Activated CD4-positive, alpha-beta T cell treated with anti-CD3 and anti-CD28 coated beads, Interleukin-2, amount 10 ng/mL, durations not matched to agents 24 days and 14 days (primary cell): ENCODE measurements at regions not wholly inside any gene's neighbourhood (a gene's known extent, or its start where the extent isn't known, plus 50 kb on each side); places are given as distances from the start of the nearest gene placed in this dataset.
"Not testable (repeated sequence)": the region's sequence is repeated elsewhere in the genome, so short reads cannot be mapped to it uniquely, and the experiment has no call there.

Experiments used
- DNase-seq: peaks from one replicate; pipeline ENCODE4 v3.0.0; 2022
- H3K27ac Mint-ChIP-seq: one replicate; pipeline ENCODE4 v1.8.0; 2022; ENCODE audit warnings: mild to moderate bottlenecking, mixed read lengths
- H3K27me3 Mint-ChIP-seq: one replicate; pipeline ENCODE4 v1.8.0; 2022; ENCODE audit warnings: mixed read lengths
- H3K36me3 Mint-ChIP-seq: one replicate; pipeline ENCODE4 v1.8.0; 2022; ENCODE audit warnings: low read depth, mild to moderate bottlenecking, mixed read lengths
- H3K4me1 Mint-ChIP-seq: one replicate; pipeline ENCODE4 v1.8.0; 2021; ENCODE audit warnings: mixed read lengths
- H3K4me3 Mint-ChIP-seq: one replicate; pipeline ENCODE4 v1.8.0; 2022; ENCODE audit warnings: mild to moderate bottlenecking, moderate library complexity, mixed read lengths
- H3K9me3 Mint-ChIP-seq: one replicate; pipeline ENCODE4 v1.8.0; 2021; ENCODE audit warnings: mixed read lengths
- intact Hi-C: fragments of 100-400 bp; cut with micrococcal nuclease; formaldehyde crosslinking; loops from one replicate; pipeline ENCODE4 v1.15.1; 2023

DNA sequence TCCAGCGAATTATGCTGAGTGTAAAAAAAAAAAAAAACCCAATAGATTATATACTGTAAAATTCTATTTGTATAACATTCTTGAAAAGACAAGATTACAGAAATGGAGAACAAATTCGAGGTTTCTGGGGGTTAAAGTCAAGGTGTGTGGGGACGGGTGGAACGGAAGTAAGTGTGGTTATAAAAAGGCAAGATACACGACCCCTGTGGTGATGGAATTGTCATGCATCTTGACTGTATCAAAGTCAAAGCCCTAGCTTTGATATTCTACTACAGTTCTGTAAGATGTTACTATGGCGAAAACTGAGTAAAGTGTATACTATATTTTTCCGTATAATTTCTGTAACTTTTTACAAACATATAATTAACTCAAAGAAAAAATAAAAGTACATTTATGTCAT, 718.2 kb upstream of the PCDH15 start:
- Mint-ChIP-seq H3K9me3 (peaks cover 6% of the 10 kb centered on the region), H3K27me3 (no peaks in the 10 kb centered on the region)
- intact Hi-C loops = no loop called here

DNA sequence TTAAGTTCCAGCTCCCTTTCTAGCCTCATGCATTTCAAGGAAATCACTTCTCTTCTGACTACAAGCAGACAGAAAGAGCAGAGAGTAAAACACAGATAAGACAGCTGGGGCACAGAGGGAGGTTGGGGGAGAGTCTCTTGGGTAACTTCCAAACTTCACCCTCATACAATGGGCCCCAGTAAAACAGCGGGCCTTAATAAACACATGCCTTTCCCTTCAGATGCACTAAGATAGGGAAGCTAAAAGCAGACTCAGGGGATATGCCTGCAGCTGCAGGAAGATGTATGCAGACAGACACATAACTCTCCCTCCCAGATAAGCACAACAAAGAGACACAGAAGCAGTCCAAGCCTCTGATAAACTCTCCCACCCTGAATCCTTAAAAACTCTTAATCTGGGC, 717.4 kb upstream of the PCDH15 start:
- H3K4me3 Mint-ChIP-seq, DNase-seq, H3K4me1 Mint-ChIP-seq, H3K36me3 Mint-ChIP-seq, H3K27ac Mint-ChIP-seq, H3K9me3 Mint-ChIP-seq, intact Hi-C loops, H3K27me3 Mint-ChIP-seq: not testable (repeated sequence)

More for the DNA sequence above, 718.2 kb upstream of the PCDH15 start:
- no peak overlapping the region for H3K27ac Mint-ChIP-seq
- DNase-seq = no peak
- no peak overlapping the region for H3K4me3 Mint-ChIP-seq
- H3K4me1 Mint-ChIP-seq = no peaks in the 10 kb centered on the region
- no peaks in the 10 kb centered on the region for H3K36me3 Mint-ChIP-seq

DNA sequence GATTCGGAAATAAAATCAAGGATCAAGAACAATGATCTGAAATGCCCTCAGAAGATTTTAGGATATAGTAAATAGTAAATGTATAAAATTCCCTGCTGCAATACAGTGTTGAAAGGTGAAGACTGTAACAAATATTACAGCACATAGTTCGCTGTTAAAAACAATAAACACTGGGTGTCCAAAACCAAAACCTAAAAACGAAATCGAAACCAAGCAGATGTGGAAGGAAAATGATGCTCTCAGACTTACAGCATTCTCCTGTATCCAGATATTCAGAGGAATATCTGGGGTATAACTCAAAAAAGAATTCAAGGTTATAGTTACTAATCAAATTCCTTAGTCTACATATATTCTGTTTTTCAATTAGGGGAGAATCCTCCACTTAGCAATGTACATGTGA, 708.1 kb upstream of the PCDH15 start:
- intact Hi-C loops = no loop called here
- Mint-ChIP-seq H3K4me1 (no peaks in the 10 kb centered on the region), H3K27ac (no peak overlapping the region), H3K36me3 (no peaks in the 10 kb centered on the region), H3K4me3 (no peak overlapping the region), H3K27me3 (no peaks in the 10 kb centered on the region), H3K9me3 (no peaks in the 10 kb centered on the region)
- no peak for DNase-seq

DNA sequence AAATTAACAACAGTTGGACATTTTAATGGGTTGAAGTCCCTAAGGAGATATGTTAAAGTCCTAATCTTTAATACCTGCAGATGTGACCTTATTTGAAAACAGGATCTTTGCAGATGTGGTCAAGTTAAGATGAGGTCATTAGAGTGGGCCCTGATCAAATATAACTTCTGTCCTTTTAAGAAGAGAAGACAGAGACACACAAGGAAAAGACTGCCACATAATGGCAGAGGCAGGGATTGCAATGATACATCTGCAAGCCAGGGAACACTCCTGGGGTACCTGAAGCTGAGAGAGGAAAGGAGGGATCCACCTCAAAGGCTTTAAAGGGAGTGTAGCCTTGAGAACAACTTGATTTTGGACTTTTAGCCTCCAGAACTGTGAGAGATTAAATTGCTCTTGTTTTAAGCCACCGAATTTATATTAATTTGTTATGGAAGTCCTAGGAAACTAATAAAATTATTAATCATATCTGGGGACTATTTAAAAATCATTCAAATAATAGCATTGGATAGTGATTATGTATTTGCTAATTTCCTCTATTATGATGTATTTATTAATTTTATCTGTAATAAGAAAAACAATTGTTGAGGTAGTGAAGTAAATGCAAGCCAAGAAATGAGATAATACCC, 700.0 kb upstream of the PCDH15 start:
- peak; percentile 54 for DNase-seq
- H3K27ac Mint-ChIP-seq = no peak overlapping the region
- no peaks in the 10 kb centered on the region for H3K36me3 Mint-ChIP-seq
- no peak overlapping the region for H3K4me3 Mint-ChIP-seq
- H3K9me3 Mint-ChIP-seq = no peaks in the 10 kb centered on the region
- intact Hi-C loops = no loop called here
- no peaks in the 10 kb centered on the region for H3K4me1 Mint-ChIP-seq
- H3K27me3 Mint-ChIP-seq = no peaks in the 10 kb centered on the region

DNA sequence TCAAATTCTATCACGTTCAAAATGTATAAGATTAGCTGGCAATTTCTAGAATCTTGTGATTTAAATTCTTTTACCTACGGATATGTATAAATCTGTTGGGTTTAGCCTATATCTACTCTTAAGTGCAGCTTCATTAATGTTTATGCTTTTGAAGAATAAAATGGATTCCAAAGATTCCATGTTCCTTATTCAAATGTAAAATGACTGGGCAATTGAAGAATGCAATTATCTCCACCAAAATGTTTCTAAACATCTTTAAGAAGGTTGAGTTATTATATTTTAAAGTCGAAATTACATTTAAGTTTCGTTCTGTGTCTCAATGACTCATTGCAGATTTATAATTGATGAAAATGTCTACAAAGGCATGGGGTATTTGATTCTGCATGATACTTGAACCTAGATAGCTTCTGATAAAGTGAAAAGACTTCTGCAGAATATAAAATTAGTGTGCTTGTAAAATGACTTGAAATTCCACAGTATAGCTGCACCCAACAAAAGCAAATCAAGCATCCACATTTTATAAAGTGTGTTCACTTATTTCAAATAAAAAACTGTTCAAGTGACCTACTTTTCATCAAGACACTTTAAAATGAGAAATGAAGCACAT, 697.0 kb upstream of the PCDH15 start:
- Mint-ChIP-seq H3K27ac (no peak overlapping the region), H3K27me3 (no peaks in the 10 kb centered on the region), H3K9me3 (no peaks in the 10 kb centered on the region), H3K4me3 (no peak overlapping the region), H3K36me3 (no peaks in the 10 kb centered on the region), H3K4me1 (no peaks in the 10 kb centered on the region)
- intact Hi-C loops = no loop called here
- no peak for DNase-seq

DNA sequence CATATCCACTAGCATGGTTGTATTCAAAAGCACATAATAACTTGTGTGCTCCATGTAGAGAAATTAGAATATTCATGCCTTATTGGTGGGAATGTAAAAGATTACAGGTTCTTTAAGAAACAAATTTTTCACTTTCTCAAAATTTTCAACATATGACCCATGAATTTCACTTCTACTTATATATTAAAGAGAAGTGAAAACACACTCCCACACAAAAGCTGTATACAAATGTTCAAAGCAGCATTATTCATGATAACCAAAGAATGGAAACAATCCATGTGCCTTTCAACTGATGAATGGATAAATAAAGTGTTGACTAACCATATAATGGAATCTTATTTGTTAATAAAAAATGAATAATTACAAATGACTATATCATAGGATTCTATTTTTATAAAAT, 694.5 kb upstream of the PCDH15 start:
- no peak overlapping the region for H3K4me3 Mint-ChIP-seq
- intact Hi-C loops = no loop called here
- H3K36me3 Mint-ChIP-seq = no peaks in the 10 kb centered on the region
- H3K27me3 Mint-ChIP-seq = no peaks in the 10 kb centered on the region
- no peaks in the 10 kb centered on the region for H3K4me1 Mint-ChIP-seq
- H3K27ac Mint-ChIP-seq = no peak overlapping the region
- no peaks in the 10 kb centered on the region for H3K9me3 Mint-ChIP-seq
- no peak for DNase-seq

DNA sequence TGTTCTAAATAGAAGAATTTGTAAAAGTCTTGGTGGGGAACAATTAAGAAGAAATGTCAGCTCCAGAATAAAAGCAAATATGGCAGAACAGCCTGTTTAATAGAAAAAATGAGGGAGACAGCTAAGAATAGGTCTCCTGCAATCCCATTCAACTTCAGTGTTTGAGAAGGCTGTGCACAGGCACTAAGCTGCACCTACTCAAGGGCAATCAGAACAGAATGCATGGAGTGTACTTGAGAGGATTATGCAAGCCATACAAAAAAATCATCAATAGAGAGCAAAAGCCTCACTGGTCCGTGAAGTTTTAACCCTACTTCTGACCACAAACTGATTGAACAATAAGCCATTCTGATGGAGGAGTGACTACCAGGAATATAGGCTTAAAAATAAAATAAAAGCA, 690.7 kb upstream of the PCDH15 start:
- DNase-seq = no peak
- Mint-ChIP-seq H3K27ac (no peak overlapping the region), H3K36me3 (no peaks in the 10 kb centered on the region), H3K4me3 (no peak overlapping the region), H3K9me3 (no peaks in the 10 kb centered on the region), H3K4me1 (no peaks in the 10 kb centered on the region), H3K27me3 (no peaks in the 10 kb centered on the region)
- intact Hi-C loops = no loop called here

DNA sequence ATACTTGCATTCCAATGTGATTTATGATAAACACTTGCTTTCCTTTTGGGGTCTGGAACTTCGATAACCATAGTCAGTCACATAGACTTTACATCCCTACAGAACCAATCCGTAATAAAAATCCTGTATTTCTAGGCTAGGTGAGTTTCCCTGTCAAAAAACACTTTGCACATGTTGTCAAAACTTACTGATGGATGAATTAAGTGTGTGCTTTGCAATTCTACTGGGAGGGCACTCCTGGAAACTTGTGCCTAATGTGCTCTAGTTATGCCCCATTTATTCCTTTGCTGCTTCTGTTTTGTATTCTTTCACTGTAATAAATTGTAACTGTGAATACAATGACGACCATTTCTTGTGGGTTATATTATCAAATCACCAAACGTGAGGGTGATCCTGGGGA, 684.8 kb upstream of the PCDH15 start:
- Mint-ChIP-seq H3K27ac (no peak overlapping the region), H3K36me3 (no peaks in the 10 kb centered on the region), H3K4me3 (no peak overlapping the region), H3K9me3 (no peaks in the 10 kb centered on the region), H3K4me1 (no peaks in the 10 kb centered on the region), H3K27me3 (no peaks in the 10 kb centered on the region)
- DNase-seq = no peak
- intact Hi-C loops = no loop called here

DNA sequence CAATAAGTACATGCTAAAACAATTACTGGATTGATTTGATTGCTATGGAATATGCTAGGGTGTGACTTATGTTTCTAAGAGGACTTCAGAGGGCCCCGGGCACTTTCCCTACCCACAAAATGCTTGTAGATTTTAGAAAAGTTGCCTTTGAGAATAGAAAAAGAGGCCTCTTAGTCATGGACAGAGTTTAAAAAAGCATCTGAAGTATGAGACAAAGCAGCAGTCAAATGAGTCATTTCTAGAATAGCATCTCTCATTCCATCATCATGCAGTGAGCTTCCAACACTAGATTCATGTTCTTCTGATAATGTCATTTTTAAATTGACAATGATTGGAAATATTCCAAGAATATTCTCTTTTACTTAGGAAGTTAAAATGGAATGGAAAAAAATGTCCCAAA, 675.1 kb upstream of the PCDH15 start:
- Mint-ChIP-seq H3K27me3 (no peaks in the 10 kb centered on the region), H3K4me1 (no peaks in the 10 kb centered on the region), H3K4me3 (no peak overlapping the region), H3K9me3 (peaks cover 4% of the 10 kb centered on the region), H3K27ac (no peak overlapping the region), H3K36me3 (no peaks in the 10 kb centered on the region)
- DNase-seq = no peak
- intact Hi-C loops = no loop called here

DNA sequence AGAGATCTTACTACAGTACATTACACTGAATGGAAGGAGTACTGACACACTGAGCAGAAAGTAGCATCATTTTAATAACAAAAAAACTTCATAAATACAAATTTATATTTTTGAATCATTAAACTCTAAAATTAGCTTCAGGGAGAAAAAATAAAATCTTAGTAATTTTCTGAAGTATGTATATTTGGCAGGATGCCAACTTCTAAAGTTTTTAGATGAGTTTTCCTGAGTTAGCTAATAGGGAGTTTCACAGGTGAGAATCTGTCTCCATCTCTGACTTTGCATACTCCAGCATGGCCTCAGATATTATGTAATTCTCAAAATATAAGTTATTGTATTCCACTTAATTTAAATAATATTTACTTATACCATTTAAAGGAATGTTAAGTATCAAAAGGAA, 673.2 kb upstream of the PCDH15 start:
- Mint-ChIP-seq H3K27me3 (no peaks in the 10 kb centered on the region), H3K36me3 (no peaks in the 10 kb centered on the region), H3K4me3 (no peak overlapping the region), H3K27ac (no peak overlapping the region), H3K4me1 (no peaks in the 10 kb centered on the region), H3K9me3 (peaks cover 4% of the 10 kb centered on the region)
- intact Hi-C loops = no loop called here
- no peak for DNase-seq

DNA sequence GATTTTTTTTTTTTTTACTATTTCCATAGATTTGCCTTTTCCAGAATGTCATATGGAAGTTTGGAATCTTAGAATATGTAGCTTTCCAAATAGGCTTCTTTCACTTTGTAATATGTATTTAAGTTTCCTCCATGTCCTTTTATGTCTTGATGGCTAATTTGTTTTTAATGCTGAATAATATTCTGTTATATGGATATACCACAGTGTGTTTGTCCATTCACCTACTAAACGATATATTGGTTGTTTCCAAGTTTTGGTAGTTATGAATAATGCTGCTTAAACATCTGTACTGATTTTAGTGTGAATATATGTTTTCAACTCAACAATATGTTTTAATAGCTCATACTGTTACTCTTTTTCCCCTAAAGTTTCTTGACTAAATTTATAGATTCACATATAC, 669.8 kb upstream of the PCDH15 start:
- Mint-ChIP-seq H3K9me3 (peaks cover 4% of the 10 kb centered on the region), H3K27me3 (no peaks in the 10 kb centered on the region), H3K4me3 (no peak overlapping the region), H3K4me1 (no peaks in the 10 kb centered on the region), H3K36me3 (no peaks in the 10 kb centered on the region), H3K27ac (no peak overlapping the region)
- intact Hi-C loops = no loop called here
- DNase-seq = no peak

DNA sequence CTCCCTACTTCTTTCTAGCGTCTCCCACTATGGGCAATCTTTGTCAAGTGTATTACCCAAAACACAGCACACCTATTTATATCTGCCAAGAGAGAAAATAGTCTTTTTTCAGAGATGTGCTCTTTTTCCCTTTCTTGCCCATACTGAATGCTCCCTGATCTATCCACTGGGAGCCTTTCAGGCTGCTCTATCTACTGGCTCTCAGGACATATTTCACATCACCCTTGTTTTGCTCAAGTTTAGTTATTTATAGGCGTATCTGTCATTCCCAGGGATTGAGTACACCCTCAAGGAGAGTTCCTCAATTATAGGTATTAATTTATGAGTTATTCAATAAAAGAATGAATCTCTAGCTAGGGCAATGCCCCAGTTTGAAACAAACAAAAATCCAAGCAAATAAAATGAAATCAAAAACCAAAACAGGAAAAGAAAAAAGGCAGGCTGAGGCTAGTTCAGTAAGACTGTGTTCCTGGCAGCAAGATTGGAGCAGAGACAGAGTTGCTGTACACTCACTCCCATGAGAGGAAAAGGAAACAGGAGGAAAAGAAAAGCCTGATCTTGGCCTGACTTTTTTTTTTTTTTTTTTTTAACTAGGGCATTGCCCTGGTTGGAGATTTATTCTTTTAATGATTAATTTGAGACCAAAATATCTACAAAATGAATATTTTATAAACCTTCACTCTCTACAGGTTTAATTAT, 665.9 kb upstream of the PCDH15 start:
- Mint-ChIP-seq H3K4me1 (no peaks in the 10 kb centered on the region), H3K27me3 (no peaks in the 10 kb centered on the region), H3K4me3 (no peak overlapping the region), H3K27ac (no peak overlapping the region), H3K36me3 (no peaks in the 10 kb centered on the region), H3K9me3 (no peaks in the 10 kb centered on the region)
- no peak for DNase-seq
- intact Hi-C loops = no loop called here

DNA sequence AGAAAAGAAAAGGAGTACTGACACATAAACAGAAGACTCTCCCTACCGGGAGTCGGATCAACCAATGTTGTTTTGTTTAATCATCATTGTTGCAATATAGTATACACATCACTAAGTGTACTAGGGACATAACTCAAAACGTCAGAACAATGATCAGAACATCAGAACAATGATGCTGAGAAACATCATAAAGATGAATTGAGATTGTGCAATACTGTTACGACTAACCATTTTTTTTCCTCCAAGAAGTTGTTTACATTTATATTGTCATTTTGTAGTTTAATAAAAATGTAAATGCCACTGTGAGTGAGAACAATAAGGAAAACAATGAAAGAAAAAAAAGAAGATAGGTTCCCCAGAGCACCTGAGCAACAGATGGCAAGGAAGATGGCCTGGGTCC, 663.1 kb upstream of the PCDH15 start:
- H3K27ac Mint-ChIP-seq = no peak overlapping the region
- H3K27me3 Mint-ChIP-seq = no peaks in the 10 kb centered on the region
- DNase-seq = no peak
- H3K36me3 Mint-ChIP-seq = no peaks in the 10 kb centered on the region
- H3K4me1 Mint-ChIP-seq = no peaks in the 10 kb centered on the region
- no peaks in the 10 kb centered on the region for H3K9me3 Mint-ChIP-seq
- H3K4me3 Mint-ChIP-seq = no peak overlapping the region
- intact Hi-C loops = no loop called here

DNA sequence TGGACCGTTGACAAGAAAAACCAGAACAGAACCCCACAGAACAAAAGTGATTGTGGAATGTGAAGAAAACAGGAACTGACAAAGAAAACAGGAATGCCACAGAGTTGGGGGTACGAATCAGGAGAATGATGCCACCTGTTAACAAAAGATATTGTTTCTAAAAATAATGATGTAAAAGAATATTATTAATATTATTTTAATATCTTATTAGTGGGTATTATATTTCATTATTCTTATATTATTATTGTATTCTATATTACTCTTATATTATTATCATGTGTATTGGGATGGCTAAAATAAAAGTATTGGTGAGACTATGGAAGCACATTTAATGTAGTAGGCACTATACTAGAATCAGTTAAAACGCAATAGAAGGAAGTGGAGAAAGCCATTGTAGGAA, 659.0 kb upstream of the PCDH15 start:
- intact Hi-C loops = no loop called here

DNA sequence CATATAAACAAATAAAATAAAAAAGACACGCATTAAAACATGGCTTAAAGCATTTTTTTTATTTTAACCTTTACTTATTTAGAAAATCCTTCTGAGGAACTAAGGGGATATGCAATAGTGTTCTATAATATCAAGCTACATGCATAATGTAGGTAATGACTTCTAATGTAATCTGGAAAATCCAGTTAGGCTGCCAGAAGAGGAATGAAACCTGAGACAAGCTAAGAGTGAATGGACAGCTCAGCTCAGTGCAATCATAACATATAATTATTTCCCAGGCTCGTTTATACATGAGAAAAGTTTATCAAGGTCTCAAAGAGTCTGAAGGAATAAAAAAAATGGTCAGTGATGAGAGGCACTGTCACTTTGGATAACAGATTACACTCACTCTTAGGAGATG, 649.0 kb upstream of the PCDH15 start:
- no peak overlapping the region for H3K4me3 Mint-ChIP-seq
- H3K36me3 Mint-ChIP-seq = no peaks in the 10 kb centered on the region
- no peak for DNase-seq
- intact Hi-C loops = no loop called here
- H3K27ac Mint-ChIP-seq = no peak overlapping the region
- no peaks in the 10 kb centered on the region for H3K4me1 Mint-ChIP-seq
- no peaks in the 10 kb centered on the region for H3K9me3 Mint-ChIP-seq
- no peaks in the 10 kb centered on the region for H3K27me3 Mint-ChIP-seq

More for the DNA sequence above, 659.0 kb upstream of the PCDH15 start:
- Mint-ChIP-seq H3K36me3 (no peaks in the 10 kb centered on the region), H3K4me1 (no peaks in the 10 kb centered on the region), H3K27me3 (no peaks in the 10 kb centered on the region), H3K27ac (no peak overlapping the region), H3K4me3 (no peak overlapping the region), H3K9me3 (no peaks in the 10 kb centered on the region)
- no peak for DNase-seq
